ENCODE measurements at regions not wholly inside any gene's neighbourhood (a gene's known extent, or its start where the extent isn't known, plus 50 kb on each side); places are given as distances from the start of the nearest gene placed in this dataset.

DNA sequence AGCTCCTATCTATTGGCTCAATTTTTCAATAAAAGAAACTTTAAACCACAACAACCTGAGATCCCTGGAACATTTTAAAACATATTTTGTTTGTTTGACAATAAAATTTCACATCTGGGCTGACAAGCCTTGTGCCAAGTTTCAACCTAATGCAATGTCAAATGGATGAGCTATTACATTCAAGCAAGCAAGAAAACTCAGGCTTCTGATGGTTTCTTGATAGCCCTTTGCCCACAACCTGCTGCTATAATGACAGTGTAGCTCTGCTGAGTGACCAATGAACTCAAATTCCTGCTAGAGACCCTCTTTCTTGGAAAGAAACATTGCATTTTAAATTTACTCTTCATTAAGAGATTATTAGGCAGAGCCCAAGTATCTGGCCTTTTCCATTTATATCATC is 472.9 kb downstream of the ARHGEF28 start:
- TF ChIP-seq, protein P1, sequence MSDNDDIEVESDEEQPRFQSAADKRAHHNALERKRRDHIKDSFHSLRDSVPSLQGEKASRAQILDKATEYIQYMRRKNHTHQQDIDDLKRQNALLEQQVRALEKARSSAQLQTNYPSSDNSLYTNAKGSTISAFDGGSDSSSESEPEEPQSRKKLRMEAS (IDR thresholded peaks at IDR 0.05), result no peak
- TF ChIP-seq, protein P2, sequence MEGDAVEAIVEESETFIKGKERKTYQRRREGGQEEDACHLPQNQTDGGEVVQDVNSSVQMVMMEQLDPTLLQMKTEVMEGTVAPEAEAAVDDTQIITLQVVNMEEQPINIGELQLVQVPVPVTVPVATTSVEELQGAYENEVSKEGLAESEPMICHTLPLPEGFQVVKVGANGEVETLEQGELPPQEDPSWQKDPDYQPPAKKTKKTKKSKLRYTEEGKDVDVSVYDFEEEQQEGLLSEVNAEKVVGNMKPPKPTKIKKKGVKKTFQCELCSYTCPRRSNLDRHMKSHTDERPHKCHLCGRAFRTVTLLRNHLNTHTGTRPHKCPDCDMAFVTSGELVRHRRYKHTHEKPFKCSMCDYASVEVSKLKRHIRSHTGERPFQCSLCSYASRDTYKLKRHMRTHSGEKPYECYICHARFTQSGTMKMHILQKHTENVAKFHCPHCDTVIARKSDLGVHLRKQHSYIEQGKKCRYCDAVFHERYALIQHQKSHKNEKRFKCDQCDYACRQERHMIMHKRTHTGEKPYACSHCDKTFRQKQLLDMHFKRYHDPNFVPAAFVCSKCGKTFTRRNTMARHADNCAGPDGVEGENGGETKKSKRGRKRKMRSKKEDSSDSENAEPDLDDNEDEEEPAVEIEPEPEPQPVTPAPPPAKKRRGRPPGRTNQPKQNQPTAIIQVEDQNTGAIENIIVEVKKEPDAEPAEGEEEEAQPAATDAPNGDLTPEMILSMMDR (IDR thresholded peaks at IDR 0.05 in 2 of 3, conservative IDR thresholded peaks at IDR 0.05 in 1 of 3; ENCODE audit: borderline replicate concordance in 1 of 3, insufficient read depth in 1 of 3, low read depth in 2 of 3, low read length in 2 of 3), result no peak
- TF ChIP-seq RAD21 (IDR thresholded peaks at IDR 0.05; ENCODE audit: low read depth), result no peak
- TF ChIP-seq SIN3A (IDR thresholded peaks at IDR 0.05; ENCODE audit: low read depth), result no peak
- TF ChIP-seq FOSL1 (IDR thresholded peaks at IDR 0.05; ENCODE audit: low read depth), result no peak
- no peak for TF ChIP-seq POLR2A (IDR thresholded peaks at IDR 0.05; ENCODE audit: borderline replicate concordance, extremely low read depth, insufficient read depth, insufficient read length)
